GM10248 (cell line): ENCODE measurements at regions not wholly inside any gene's neighbourhood (a gene's known extent, or its start where the extent isn't known, plus 50 kb on each side); places are given as distances from the start of the nearest gene placed in this dataset.

Source experiments
- CTCF ChIA-PET: fragments of 300-600 bp; sonication (Branson Sonifier 250); formaldehyde crosslinking; extraction: SDS; loops from one replicate; lab custom pipeline; 2021; ENCODE audit warnings: antibody characterized with exemption; lab: Yijun Ruan, JAX
- POLR2A ChIA-PET: fragments of 350-650 bp; sonication (Branson Sonifier 250); formaldehyde crosslinking; extraction: SDS; loops from one replicate; lab custom pipeline; 2020; ENCODE audit warnings: antibody characterized with exemption; lab: Yijun Ruan, JAX
- DNase-seq: peaks from one replicate; pipeline ENCODE4 v3.0.0; 2012; ENCODE audit errors: extremely low spot score
- TF ChIP-seq, protein P1 (sequence below): IDR thresholded peaks from 2 replicates; pipeline ENCODE4 v1.5.1; 2012; ENCODE audit warnings: mild to moderate bottlenecking, low read depth; ENCODE audit errors: extremely low read depth, missing control alignments, control extremely low read depth

DNA sequence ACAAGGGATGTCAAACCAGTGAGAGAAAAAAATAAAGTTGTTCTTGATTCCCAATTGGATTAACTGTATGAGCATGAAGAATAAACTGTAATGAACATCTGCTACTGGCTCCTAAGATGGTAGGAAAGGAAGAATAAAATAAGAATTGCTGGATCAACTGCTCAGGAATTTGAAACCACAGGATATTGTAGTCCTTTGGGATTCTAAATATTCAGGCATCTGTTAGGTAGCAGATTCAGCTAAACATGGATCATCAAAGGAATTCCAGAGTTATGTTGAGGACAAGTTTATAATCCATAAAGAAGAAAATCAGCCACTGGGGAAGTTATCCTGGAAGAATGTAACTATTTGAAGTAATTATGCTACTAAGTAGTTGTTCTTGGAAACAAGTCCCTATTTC is 65.8 kb downstream of the ISL1 start:
- ChIA-PET POLR2A (no interaction called here), CTCF (no interaction called here)
- DNase-seq: no peak
- TF ChIP-seq, protein P1, sequence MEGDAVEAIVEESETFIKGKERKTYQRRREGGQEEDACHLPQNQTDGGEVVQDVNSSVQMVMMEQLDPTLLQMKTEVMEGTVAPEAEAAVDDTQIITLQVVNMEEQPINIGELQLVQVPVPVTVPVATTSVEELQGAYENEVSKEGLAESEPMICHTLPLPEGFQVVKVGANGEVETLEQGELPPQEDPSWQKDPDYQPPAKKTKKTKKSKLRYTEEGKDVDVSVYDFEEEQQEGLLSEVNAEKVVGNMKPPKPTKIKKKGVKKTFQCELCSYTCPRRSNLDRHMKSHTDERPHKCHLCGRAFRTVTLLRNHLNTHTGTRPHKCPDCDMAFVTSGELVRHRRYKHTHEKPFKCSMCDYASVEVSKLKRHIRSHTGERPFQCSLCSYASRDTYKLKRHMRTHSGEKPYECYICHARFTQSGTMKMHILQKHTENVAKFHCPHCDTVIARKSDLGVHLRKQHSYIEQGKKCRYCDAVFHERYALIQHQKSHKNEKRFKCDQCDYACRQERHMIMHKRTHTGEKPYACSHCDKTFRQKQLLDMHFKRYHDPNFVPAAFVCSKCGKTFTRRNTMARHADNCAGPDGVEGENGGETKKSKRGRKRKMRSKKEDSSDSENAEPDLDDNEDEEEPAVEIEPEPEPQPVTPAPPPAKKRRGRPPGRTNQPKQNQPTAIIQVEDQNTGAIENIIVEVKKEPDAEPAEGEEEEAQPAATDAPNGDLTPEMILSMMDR: no peak

DNA sequence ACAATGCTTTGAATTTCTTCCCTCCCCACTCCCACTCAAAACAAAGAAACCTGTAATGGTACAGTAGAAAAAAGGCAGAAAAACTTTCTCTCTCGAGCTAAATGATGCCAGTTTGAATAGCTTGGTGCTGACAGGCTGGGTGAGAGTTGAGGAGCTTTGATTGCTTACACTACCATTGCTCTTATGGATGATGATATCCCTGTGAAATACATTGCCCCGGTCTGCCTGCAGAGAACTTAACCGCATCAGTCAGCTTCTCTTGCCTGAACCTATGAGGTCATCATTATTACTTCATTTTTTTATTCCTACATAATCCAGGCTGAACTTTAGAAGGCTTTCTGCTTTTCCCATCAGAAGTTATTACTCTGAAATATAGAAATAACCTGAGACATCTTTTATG is 69.3 kb downstream of the ISL1 start:
- ChIA-PET CTCF (interaction anchor here (1.0 to 1.3 kb wide), 2 partner anchors 9 to 24 kb away, joined by 3 read pairs; no protein-coding TSS in a partner anchor), POLR2A (no interaction called here)
- DNase-seq: no peak
- TF ChIP-seq, protein P1: no peak

DNA sequence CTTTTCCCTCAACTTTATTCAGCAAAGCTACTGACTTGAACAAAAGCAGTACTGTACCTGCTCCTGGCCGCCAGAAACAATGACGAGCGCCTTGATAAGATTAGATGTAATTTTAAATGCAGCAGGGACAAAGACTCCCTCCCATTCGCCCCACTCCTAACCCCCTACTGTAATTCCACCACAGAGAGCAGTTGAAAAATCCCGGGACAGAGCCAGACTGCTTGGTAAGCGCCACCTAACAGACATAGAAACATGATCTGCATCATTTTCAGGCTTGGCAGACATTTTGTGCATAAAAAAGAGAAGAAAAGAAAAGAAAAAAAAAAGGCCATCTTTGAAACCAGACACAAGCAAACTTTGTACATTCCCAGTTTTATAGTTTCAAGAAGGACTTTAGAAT is 81.9 kb downstream of the ISL1 start:
- POLR2A ChIA-PET: no interaction called here
- TF ChIP-seq, protein P1: no peak
- no peak for DNase-seq
- CTCF ChIA-PET: interaction anchor here (0.8 kb wide), 1 partner anchor 9 kb away, joined by 3 read pairs; no protein-coding TSS in a partner anchor

DNA sequence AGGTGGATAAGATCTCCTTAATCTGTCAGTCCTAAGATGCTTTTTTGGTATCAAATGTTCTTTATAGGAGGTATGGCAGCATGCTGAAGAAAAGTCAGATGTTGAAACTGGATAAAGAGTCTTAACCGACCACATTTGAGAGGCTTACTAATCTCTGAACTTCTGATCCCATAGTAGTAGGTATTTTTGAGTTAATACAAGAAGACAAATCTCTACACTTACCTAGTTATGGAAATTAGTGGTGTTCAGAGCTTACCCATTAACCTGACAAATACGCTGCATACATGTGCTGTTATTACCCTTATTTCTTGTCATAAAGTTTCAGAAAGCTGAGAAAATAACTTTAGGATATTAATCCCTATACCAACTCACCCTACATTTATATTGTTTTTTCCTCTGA is 83.0 kb downstream of the ISL1 start:
- DNase-seq: no peak
- ChIA-PET POLR2A (no interaction called here), CTCF (interaction anchor here (1.3 kb wide), 1 partner anchor 10 kb away, joined by 4 read pairs; no protein-coding TSS in a partner anchor)
- TF ChIP-seq, protein P1: no peak

DNA sequence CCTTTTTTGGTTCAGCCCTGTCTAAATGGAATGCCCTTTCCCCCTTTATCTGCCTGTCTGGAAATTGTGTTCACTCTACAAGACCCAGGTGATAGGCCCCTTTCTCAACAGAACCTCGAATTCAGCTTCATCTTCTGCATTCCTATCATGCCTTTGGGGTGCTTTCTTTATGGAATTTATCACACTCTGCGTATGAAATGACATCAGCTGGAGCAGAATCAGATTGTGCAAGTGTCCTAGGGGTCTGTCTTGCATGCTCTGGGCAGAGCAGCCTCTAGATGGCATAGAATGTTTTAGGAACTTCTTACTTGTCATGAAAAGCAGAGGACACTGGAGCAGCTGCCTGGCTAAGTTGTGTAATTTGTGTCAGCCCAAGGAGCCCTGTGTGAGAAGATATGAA is 84.9 kb downstream of the ISL1 start:
- no peak for DNase-seq
- POLR2A ChIA-PET: no interaction called here
- CTCF ChIA-PET: no interaction called here
- TF ChIP-seq, protein P1: no peak

DNA sequence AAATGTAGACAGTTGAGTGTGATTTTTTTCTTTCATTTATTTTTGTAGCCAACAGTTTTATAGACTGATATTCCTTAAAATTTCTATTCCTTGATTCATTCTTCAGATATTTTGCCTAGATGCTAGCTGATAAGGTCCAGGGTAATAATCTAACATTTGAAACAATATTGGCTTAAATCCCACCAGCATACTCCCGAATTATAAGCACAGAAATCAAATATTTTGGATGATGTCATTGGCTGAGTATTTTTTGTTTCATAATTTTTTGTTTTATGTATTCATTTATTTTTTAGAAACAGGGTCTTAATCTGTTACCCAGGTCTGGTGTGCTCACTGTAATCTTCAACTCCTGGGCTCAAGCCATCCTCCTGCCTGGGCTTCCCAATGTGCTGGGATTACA is 88.4 kb downstream of the ISL1 start:
- CTCF ChIA-PET: no interaction called here
- TF ChIP-seq, protein P1: no peak
- POLR2A ChIA-PET: no interaction called here
- no peak for DNase-seq

DNA sequence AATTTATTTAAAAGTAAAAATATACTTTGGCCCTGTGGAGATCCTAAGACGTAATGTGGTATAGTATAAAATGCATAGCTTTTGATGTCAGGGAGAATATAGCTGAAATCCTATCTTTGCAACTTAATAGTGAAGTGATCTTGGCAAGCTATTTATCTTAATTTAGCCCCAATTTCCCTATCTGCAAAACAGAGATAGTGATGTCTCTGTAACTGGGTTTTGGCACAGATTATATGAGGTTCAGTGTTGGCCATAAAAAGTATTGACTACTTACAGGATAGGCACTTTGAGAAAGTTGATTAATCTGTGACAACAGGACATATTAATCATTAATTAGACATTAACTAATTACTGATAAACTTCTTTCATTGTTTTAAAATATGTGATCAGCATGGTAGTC is 89.2 kb downstream of the ISL1 start:
- no peak for DNase-seq
- ChIA-PET CTCF (interaction anchor here (0.9 to 1.1 kb wide), 2 partner anchors 13 to 30 kb away, joined by 3 to 4 read pairs; no protein-coding TSS in a partner anchor), POLR2A (no interaction called here)
- TF ChIP-seq, protein P1: no peak
